GM10248 (cell line): ENCODE measurements at regions not wholly inside any gene's neighbourhood (a gene's known extent, or its start where the extent isn't known, plus 50 kb on each side); places are given as distances from the start of the nearest gene placed in this dataset.

ENCODE experiments used
- CTCF ChIA-PET: fragments of 300-600 bp; sonication (Branson Sonifier 250); formaldehyde crosslinking; extraction: SDS; loops from one replicate; lab custom pipeline; 2021; ENCODE audit warnings: antibody characterized with exemption; lab: Yijun Ruan, JAX
- POLR2A ChIA-PET: fragments of 350-650 bp; sonication (Branson Sonifier 250); formaldehyde crosslinking; extraction: SDS; loops from one replicate; lab custom pipeline; 2020; ENCODE audit warnings: antibody characterized with exemption; lab: Yijun Ruan, JAX
- DNase-seq: peaks from one replicate; pipeline ENCODE4 v3.0.0; 2012; ENCODE audit errors: extremely low spot score
- CTCF ChIP-seq: IDR thresholded peaks from 2 replicates; pipeline ENCODE4 v1.5.1; 2012; ENCODE audit warnings: mild to moderate bottlenecking, low read depth; ENCODE audit errors: extremely low read depth, missing control alignments, control extremely low read depth

GRCh38 chr7:109179601-109180000 is 609.9 kb downstream of the DNAJB9 start:
- CTCF ChIA-PET = interaction anchor here (0.9 to 1.1 kb wide), 2 partner anchors 9 to 17 kb away, joined by 3 read pairs; no protein-coding TSS in a partner anchor
- TF ChIP-seq CTCF = no peak
- POLR2A ChIA-PET = no interaction called here
- DNase-seq = no peak

- no peak for TF ChIP-seq CTCF
- ChIA-PET CTCF (no interaction called here), POLR2A (no interaction called here)
- no peak for DNase-seq
Observed at GRCh38 chr7:109190766-109191398, 621.2 kb downstream of the DNAJB9 start.

DNA sequence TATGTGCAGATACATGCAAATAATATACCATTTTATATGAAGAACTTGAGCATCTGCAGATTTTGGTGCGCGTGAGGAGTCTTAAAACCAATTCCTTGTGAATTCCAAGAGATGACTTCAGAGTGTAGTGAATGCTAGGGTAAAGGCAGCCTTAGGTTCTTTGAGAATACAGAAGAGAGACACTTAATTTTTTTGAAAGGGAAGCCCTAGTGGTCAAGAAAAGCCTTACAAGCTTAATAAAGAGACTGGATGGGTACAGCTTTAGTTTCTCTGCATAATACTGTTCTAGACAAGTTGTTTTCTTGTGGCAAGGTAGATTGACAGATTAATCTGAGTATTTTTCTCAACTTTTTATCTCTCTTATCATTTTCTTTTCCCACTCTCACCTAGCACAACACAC is 636.5 kb downstream of the DNAJB9 start:
- TF ChIP-seq CTCF = peak; percentile 3
- CTCF ChIA-PET = interaction anchor here (1.3 kb wide), 1 partner anchor 29 kb away, joined by 4 read pairs; no protein-coding TSS in a partner anchor
- POLR2A ChIA-PET = no interaction called here
- DNase-seq = no peak

GRCh38 chr7:109213081-109213480 is 643.4 kb downstream of the DNAJB9 start:
- no peak for DNase-seq
- ChIA-PET CTCF (no interaction called here), POLR2A (no interaction called here)
- no peak for TF ChIP-seq CTCF

DNA sequence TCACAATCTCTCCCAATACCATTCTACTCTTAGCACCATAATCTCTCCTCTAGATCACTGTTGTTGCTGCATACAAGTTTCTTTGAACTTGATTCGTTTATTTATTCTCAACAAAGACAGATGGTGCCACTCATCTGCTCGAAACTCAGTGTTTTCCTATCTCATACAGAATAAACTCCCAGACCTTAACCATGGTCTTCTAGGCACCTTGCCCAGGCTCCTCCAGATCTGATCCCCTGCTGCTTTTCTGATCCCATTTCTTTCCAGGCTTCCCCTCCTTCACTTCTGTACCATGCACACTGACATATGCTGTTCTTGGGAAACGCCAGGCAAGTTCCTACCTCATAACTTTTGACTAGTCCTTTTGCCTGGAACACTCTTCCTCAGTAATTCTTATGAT is 645.7 kb downstream of the DNAJB9 start:
- POLR2A ChIA-PET = no interaction called here
- no peak for DNase-seq
- CTCF ChIA-PET = no interaction called here
- TF ChIP-seq CTCF = no peak

- TF ChIP-seq CTCF = no peak
- ChIA-PET CTCF (interaction anchor here (1.7 kb wide), 1 partner anchor 9 kb away, joined by 6 read pairs; no protein-coding TSS in a partner anchor), POLR2A (no interaction called here)
- no peak for DNase-seq
Observed at GRCh38 chr7:109224100-109224499, 654.4 kb downstream of the DNAJB9 start.
